SK-N-SH treated with all-trans-retinoic acid at 6 μM for 48 hours (cell line): ENCODE measurements at regions not wholly inside any gene's neighbourhood (a gene's known extent, or its start where the extent isn't known, plus 50 kb on each side); places are given as distances from the start of the nearest gene placed in this dataset.

Experiments used
- RARB ChIP-seq: fragments of 250-450 bp; sonication (Bioruptor Pico); IDR thresholded peaks from 2 replicates; pipeline ENCODE4 v1.8.0; 2021; ENCODE audit warnings: mild to moderate bottlenecking, moderate library complexity
- ZFP30 ChIP-seq: fragments of 450-650 bp; formaldehyde crosslinking; IDR thresholded peaks from 2 replicates; pipeline ENCODE4 v1.5.0; 2022; ENCODE audit warnings: mild to moderate bottlenecking, moderate library complexity
- TF ChIP-seq, protein P1 (sequence below): fragments of 250-450 bp; sonication (Bioruptor Pico); IDR thresholded peaks from 2 replicates; pipeline ENCODE4 v1.5.1; 2020; ENCODE audit warnings: low read depth, mild to moderate bottlenecking, moderate library complexity
- TF ChIP-seq, protein P2 (sequence below): fragments of 250-450 bp; sonication (Bioruptor Pico); IDR thresholded peaks from 2 replicates; pipeline ENCODE4 v1.8.0; 2020; ENCODE audit warnings: mild to moderate bottlenecking, moderate library complexity, borderline replicate concordance
- TF ChIP-seq, protein P3 (sequence below): fragments of 250-450 bp; sonication (Bioruptor Pico); IDR thresholded peaks from 2 replicates; pipeline ENCODE4 v1.5.1; 2021; ENCODE audit warnings: mild to moderate bottlenecking, moderate library complexity

DNA sequence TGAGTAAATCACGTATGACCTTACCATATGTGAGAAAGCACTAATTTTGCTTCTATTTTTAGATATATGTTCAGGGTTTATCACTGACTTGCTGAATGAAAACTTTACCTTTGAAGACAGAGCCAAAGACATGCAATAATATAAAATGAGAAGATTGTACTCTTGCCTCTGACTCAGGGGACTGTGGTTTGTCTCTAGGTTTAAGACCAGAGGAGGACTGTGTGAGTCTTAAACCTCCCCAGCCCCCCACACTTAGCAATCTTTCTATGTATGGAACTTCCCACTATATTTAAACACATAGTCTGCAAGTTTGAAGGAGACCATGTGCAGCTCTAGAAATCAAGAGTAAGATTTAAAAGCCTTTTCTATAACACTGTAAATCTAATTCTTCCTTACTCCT is 368.7 kb upstream of the FAM241A start:
- no peak for TF ChIP-seq ZFP30 (CRISPR knock-in tag)
- TF ChIP-seq, protein P1, sequence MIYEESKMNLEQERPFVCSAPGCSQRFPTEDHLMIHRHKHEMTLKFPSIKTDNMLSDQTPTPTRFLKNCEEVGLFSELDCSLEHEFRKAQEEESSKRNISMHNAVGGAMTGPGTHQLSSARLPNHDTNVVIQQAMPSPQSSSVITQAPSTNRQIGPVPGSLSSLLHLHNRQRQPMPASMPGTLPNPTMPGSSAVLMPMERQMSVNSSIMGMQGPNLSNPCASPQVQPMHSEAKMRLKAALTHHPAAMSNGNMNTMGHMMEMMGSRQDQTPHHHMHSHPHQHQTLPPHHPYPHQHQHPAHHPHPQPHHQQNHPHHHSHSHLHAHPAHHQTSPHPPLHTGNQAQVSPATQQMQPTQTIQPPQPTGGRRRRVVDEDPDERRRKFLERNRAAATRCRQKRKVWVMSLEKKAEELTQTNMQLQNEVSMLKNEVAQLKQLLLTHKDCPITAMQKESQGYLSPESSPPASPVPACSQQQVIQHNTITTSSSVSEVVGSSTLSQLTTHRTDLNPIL = no peak
- TF ChIP-seq, protein P2, sequence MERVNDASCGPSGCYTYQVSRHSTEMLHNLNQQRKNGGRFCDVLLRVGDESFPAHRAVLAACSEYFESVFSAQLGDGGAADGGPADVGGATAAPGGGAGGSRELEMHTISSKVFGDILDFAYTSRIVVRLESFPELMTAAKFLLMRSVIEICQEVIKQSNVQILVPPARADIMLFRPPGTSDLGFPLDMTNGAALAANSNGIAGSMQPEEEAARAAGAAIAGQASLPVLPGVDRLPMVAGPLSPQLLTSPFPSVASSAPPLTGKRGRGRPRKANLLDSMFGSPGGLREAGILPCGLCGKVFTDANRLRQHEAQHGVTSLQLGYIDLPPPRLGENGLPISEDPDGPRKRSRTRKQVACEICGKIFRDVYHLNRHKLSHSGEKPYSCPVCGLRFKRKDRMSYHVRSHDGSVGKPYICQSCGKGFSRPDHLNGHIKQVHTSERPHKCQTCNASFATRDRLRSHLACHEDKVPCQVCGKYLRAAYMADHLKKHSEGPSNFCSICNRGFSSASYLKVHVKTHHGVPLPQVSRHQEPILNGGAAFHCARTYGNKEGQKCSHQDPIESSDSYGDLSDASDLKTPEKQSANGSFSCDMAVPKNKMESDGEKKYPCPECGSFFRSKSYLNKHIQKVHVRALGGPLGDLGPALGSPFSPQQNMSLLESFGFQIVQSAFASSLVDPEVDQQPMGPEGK = no peak
- no peak for TF ChIP-seq RARB (CRISPR knock-in tag)
- TF ChIP-seq, protein P3, sequence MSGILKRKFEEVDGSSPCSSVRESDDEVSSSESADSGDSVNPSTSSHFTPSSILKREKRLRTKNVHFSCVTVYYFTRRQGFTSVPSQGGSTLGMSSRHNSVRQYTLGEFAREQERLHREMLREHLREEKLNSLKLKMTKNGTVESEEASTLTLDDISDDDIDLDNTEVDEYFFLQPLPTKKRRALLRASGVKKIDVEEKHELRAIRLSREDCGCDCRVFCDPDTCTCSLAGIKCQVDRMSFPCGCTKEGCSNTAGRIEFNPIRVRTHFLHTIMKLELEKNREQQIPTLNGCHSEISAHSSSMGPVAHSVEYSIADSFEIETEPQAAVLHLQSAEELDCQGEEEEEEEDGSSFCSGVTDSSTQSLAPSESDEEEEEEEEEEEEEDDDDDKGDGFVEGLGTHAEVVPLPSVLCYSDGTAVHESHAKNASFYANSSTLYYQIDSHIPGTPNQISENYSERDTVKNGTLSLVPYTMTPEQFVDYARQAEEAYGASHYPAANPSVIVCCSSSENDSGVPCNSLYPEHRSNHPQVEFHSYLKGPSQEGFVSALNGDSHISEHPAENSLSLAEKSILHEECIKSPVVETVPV (CRISPR knock-in tag) = no peak
